ENCODE measurements at regions not wholly inside any gene's neighbourhood (a gene's known extent, or its start where the extent isn't known, plus 50 kb on each side); places are given as distances from the start of the nearest gene placed in this dataset.

GRCh38 chr5:117888688-117889087 lies 1099.7 kb downstream of the DTWD2 start:
- Mint-ChIP-seq H3K9me3 (no peaks in the 10 kb centered on the region), H3K4me3 (no peak overlapping the region), H3K27me3 (no peaks in the 10 kb centered on the region), H3K36me3 (no peaks in the 10 kb centered on the region), H3K4me1 (peaks cover 6% of the 10 kb centered on the region), H3K27ac (no peak overlapping the region)
- CTCF ChIA-PET, result interaction anchor here (0.6 kb wide), 1 partner anchor 502 kb away, joined by 3 read pairs; no protein-coding TSS in a partner anchor
- no peak for DNase-seq

DNA sequence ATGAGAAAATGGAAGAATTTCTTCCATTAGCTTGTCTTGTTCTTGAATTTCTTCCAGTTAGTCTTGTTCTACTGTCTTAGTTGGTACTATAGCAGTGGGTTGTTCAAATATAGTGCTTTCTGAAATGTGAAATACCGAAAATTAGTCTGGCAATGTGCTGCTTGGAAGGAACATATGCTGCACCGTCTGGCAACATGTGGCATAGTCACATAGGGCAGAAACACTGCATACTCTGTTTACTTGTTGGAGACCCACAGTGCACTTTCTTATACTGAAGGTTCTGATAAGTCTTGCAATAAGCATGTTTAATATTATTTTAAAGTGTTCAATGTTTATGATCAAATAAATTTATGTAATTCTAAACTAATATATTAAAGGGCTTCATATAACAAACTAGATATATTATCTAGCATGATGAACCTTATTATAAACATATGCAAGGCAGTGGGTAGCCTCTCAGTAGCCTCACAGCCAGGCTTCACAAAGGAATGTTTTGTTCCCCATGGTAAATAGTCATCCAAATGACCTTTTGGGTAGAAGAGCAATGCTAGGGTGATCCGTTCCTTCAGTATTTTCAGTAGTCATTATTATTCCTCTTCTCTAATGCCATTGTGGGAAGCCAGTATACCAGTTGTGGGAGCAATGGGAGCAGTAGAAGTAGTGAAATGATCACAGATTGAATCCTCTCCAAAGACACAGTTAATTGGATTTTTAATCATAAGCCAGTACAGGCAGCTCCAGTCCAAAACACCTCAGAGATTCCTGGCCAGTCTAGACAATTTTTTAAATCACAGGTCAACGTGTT lies 1106.7 kb downstream of the DTWD2 start:
- H3K4me3 Mint-ChIP-seq, result no peak overlapping the region
- DNase-seq, result no peak
- H3K4me1 Mint-ChIP-seq, result no peaks in the 10 kb centered on the region
- H3K27me3 Mint-ChIP-seq, result no peaks in the 10 kb centered on the region
- CTCF ChIA-PET, result no interaction called here
- peaks cover 2% of the 10 kb centered on the region for H3K9me3 Mint-ChIP-seq
- no peaks in the 10 kb centered on the region for H3K36me3 Mint-ChIP-seq
- H3K27ac Mint-ChIP-seq, result no peak overlapping the region

DNA sequence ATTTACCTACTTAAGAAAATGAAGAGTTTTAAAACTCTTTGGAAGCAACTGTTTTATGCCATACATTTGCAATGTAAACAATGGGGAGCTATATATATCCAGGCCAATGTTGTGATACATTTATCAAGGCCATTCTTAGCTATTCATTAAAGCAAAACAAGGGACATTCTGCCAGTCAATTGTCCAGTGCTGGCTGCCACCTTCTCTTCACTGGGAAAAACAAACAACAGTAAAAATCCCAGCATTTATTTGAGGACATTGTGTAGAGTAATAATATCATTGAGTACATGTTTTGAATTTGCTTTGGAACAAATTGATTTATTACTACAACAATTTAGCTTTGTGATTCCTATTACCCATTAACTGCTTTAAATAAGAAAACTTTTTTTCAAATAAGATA lies 1107.4 kb downstream of the DTWD2 start:
- no peak overlapping the region for H3K4me3 Mint-ChIP-seq
- H3K27ac Mint-ChIP-seq, result no peak overlapping the region
- CTCF ChIA-PET, result no interaction called here
- DNase-seq, result no peak
- no peaks in the 10 kb centered on the region for H3K36me3 Mint-ChIP-seq
- no peaks in the 10 kb centered on the region for H3K4me1 Mint-ChIP-seq
- no peaks in the 10 kb centered on the region for H3K27me3 Mint-ChIP-seq
- peaks cover 2% of the 10 kb centered on the region for H3K9me3 Mint-ChIP-seq

DNA sequence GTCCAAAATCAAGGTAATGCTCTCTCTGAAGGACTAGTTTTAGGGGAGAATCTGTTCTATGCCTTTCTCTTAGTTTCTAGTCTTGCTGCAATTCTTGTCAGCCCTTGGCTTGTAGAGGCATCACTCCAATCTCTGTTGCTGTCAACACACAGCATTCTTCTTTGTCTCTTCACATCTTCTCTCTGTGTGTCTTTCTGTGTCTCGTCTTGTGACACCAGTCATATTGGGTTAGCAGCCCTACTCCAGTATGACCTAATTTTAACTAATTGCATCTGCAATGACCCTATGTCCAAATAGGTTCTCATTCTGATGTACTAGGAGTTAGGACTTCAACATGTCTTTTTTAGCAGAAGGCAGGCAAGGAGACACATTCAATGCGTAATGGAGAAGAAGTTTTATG lies 1110.6 kb downstream of the DTWD2 start:
- no peak for DNase-seq
- peaks cover 2% of the 10 kb centered on the region for H3K9me3 Mint-ChIP-seq
- H3K27me3 Mint-ChIP-seq, result no peaks in the 10 kb centered on the region
- no peaks in the 10 kb centered on the region for H3K36me3 Mint-ChIP-seq
- H3K27ac Mint-ChIP-seq, result no peak overlapping the region
- CTCF ChIA-PET, result no interaction called here
- no peak overlapping the region for H3K4me3 Mint-ChIP-seq
- H3K4me1 Mint-ChIP-seq, result no peaks in the 10 kb centered on the region

- Mint-ChIP-seq H3K4me3 (no peak overlapping the region), H3K27ac (no peak overlapping the region), H3K9me3 (peaks cover 2% of the 10 kb centered on the region), H3K36me3 (no peaks in the 10 kb centered on the region), H3K27me3 (no peaks in the 10 kb centered on the region), H3K4me1 (no peaks in the 10 kb centered on the region)
- no peak for DNase-seq
- CTCF ChIA-PET, result no interaction called here
These were observed 1115.5 kb downstream of the DTWD2 start for GRCh38 chr5:117872798-117873368.

GRCh38 chr5:117869596-117869995 lies 1118.8 kb downstream of the DTWD2 start:
- Mint-ChIP-seq H3K27ac (no peak overlapping the region), H3K27me3 (no peaks in the 10 kb centered on the region)

GRCh38 chr5:117863586-117864296 lies 1124.6 kb downstream of the DTWD2 start:
- Mint-ChIP-seq H3K36me3 (no peaks in the 10 kb centered on the region), H3K9me3 (no peaks in the 10 kb centered on the region), H3K27ac (no peak overlapping the region), H3K4me3 (no peak overlapping the region), H3K27me3 (no peaks in the 10 kb centered on the region), H3K4me1 (no peaks in the 10 kb centered on the region)
- CTCF ChIA-PET, result no interaction called here
- no peak for DNase-seq

More at GRCh38 chr5:117869596-117869995, 1118.8 kb downstream of the DTWD2 start:
- H3K4me3 Mint-ChIP-seq, result no peak overlapping the region
- no peaks in the 10 kb centered on the region for H3K36me3 Mint-ChIP-seq
- DNase-seq, result no peak
- no peaks in the 10 kb centered on the region for H3K9me3 Mint-ChIP-seq
- CTCF ChIA-PET, result no interaction called here
- H3K4me1 Mint-ChIP-seq, result no peaks in the 10 kb centered on the region

DNA sequence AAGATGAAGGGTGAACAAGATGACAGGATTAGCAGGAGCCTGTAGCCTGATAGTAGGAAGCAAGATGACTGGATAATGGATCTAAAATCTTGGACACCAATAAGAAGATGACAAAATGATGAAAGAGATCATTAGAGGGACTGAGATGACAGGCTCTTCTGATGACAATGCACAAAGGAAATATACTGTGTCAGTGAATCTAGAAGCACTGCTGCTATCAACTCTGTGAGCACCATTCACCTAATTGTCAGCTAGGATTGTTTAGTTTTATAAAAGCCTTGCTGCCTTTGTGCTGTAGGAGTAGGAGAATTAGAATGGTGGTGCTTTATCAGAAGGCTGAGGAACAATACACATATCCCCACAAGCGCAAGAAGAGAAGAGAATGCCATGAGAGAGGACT lies 1127.8 kb downstream of the DTWD2 start:
- H3K9me3 Mint-ChIP-seq, result peaks cover 3% of the 10 kb centered on the region
- no peak overlapping the region for H3K27ac Mint-ChIP-seq
- no peaks in the 10 kb centered on the region for H3K36me3 Mint-ChIP-seq
- H3K27me3 Mint-ChIP-seq, result no peaks in the 10 kb centered on the region
- CTCF ChIA-PET, result no interaction called here
- no peak for DNase-seq
- no peaks in the 10 kb centered on the region for H3K4me1 Mint-ChIP-seq
- H3K4me3 Mint-ChIP-seq, result no peak overlapping the region

- CTCF ChIA-PET, result no interaction called here
- Mint-ChIP-seq H3K4me3 (no peak overlapping the region), H3K27me3 (no peaks in the 10 kb centered on the region)
These were observed 1129.2 kb downstream of the DTWD2 start for GRCh38 chr5:117859176-117859575.

DNA sequence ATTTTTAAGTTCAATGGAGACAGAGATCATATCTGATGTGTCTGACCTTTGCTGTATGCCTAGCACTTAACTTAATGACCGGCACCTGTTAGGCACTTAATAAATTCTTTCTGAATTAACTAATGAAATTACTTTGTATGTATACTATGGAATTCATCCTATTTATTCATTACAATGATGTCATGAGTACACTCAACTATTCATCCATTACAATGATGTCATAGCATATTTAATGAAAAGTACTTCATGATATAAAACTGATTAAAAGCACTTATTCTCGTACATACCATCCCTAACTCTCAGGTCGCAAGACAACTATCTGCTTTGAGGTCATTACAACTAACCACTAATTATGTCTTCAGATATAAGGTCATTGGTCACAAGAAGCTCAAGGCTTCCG lies 1131.6 kb downstream of the DTWD2 start:
- Mint-ChIP-seq H3K27ac (no peak overlapping the region), H3K36me3 (no peaks in the 10 kb centered on the region), H3K4me3 (no peak overlapping the region), H3K4me1 (no peaks in the 10 kb centered on the region), H3K27me3 (no peaks in the 10 kb centered on the region), H3K9me3 (peaks cover 3% of the 10 kb centered on the region)
- DNase-seq, result no peak
- CTCF ChIA-PET, result no interaction called here

More at GRCh38 chr5:117859176-117859575, 1129.2 kb downstream of the DTWD2 start:
- H3K4me1 Mint-ChIP-seq, result no peaks in the 10 kb centered on the region
- H3K27ac Mint-ChIP-seq, result no peak overlapping the region
- peaks cover 3% of the 10 kb centered on the region for H3K9me3 Mint-ChIP-seq
- no peaks in the 10 kb centered on the region for H3K36me3 Mint-ChIP-seq
- no peak for DNase-seq

- H3K36me3 Mint-ChIP-seq, result no peaks in the 10 kb centered on the region
- H3K9me3 Mint-ChIP-seq, result peaks cover 3% of the 10 kb centered on the region
- no peak for DNase-seq
- no peaks in the 10 kb centered on the region for H3K27me3 Mint-ChIP-seq
- H3K27ac Mint-ChIP-seq, result no peak overlapping the region
- no peaks in the 10 kb centered on the region for H3K4me1 Mint-ChIP-seq
- CTCF ChIA-PET, result no interaction called here
- H3K4me3 Mint-ChIP-seq, result no peak overlapping the region
These were observed 1150.6 kb downstream of the DTWD2 start for GRCh38 chr5:117837786-117838185.

- H3K27ac Mint-ChIP-seq, result no peak overlapping the region
- CTCF ChIA-PET, result no interaction called here
- no peaks in the 10 kb centered on the region for H3K4me1 Mint-ChIP-seq
- H3K4me3 Mint-ChIP-seq, result no peak overlapping the region
- H3K27me3 Mint-ChIP-seq, result no peaks in the 10 kb centered on the region
- DNase-seq, result no peak
- H3K36me3 Mint-ChIP-seq, result no peaks in the 10 kb centered on the region
- H3K9me3 Mint-ChIP-seq, result peaks cover 11% of the 10 kb centered on the region
These were observed 1154.7 kb downstream of the DTWD2 start for GRCh38 chr5:117833691-117834090.

DNA sequence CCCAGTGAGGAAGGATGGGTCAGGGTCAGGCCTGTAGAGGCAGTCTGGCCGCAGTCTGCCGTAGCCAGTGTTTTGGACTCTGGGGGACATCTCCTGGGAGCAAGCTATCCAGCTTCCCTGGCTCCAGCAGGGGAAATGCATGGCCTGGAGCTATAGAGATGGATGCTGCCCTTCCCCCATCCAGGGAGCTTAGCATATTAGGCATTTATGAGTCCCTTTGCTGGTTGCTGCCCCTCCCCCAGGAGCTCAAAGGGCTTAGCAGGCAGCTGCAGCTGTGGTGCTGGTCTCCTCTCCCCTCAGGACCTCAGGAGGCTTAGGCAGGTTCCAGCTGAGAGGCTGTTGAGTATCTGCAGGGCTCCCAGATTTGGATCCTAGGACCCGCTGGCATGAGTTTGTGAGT lies 1158.7 kb downstream of the DTWD2 start:
- Mint-ChIP-seq H3K27ac (no peak overlapping the region), H3K4me1 (no peaks in the 10 kb centered on the region), H3K36me3 (no peaks in the 10 kb centered on the region), H3K9me3 (peaks cover 20% of the 10 kb centered on the region), H3K27me3 (no peaks in the 10 kb centered on the region), H3K4me3 (no peak overlapping the region)
- no peak for DNase-seq
- CTCF ChIA-PET, result no interaction called here

- no peak for DNase-seq
- Mint-ChIP-seq H3K4me3 (no peak overlapping the region), H3K4me1 (no peaks in the 10 kb centered on the region), H3K36me3 (no peaks in the 10 kb centered on the region), H3K27me3 (no peaks in the 10 kb centered on the region), H3K27ac (no peak overlapping the region), H3K9me3 (peaks cover 11% of the 10 kb centered on the region)
- CTCF ChIA-PET, result no interaction called here
These were observed 1174.5 kb downstream of the DTWD2 start for GRCh38 chr5:117813850-117814249.

- peaks cover 11% of the 10 kb centered on the region for H3K9me3 Mint-ChIP-seq
- no peaks in the 10 kb centered on the region for H3K36me3 Mint-ChIP-seq
- H3K27ac Mint-ChIP-seq, result no peak overlapping the region
- no peak overlapping the region for H3K4me3 Mint-ChIP-seq
- no peaks in the 10 kb centered on the region for H3K4me1 Mint-ChIP-seq
- no peak for DNase-seq
- CTCF ChIA-PET, result no interaction called here
- H3K27me3 Mint-ChIP-seq, result no peaks in the 10 kb centered on the region
These were observed 1175.5 kb downstream of the DTWD2 start for GRCh38 chr5:117812861-117813260.

Measured in activated naive CD4-positive, alpha-beta T cell treated with anti-CD3 and anti-CD28 coated beads, Interleukin-2, amount 10 ng/mL, durations not matched to agents 7 days and 5 days (primary cell).